SK-N-SH treated with all-trans-retinoic acid at 6 μM for 48 hours (cell line): ENCODE measurements at regions not wholly inside any gene's neighbourhood (a gene's known extent, or its start where the extent isn't known, plus 50 kb on each side); places are given as distances from the start of the nearest gene placed in this dataset.

ENCODE experiments used
- GLIS3 ChIP-seq: fragments of 250-450 bp; sonication (Bioruptor Pico); IDR thresholded peaks from 2 replicates; pipeline ENCODE4 v1.5.0; 2020; ENCODE audit warnings: mild to moderate bottlenecking, moderate library complexity
- ISL1 ChIP-seq: fragments of 250-450 bp; sonication (Bioruptor Pico); IDR thresholded peaks from 2 replicates; pipeline ENCODE4 v2.1.2; 2022; ENCODE audit warnings: mild to moderate bottlenecking, moderate library complexity
- ZFP30 ChIP-seq: fragments of 450-650 bp; formaldehyde crosslinking; IDR thresholded peaks from 2 replicates; pipeline ENCODE4 v1.5.0; 2022; ENCODE audit warnings: mild to moderate bottlenecking, moderate library complexity
- ZNF8 ChIP-seq: fragments of 450-650 bp; formaldehyde crosslinking; IDR thresholded peaks from 2 replicates; pipeline ENCODE4 v1.5.0; 2020; ENCODE audit warnings: mild to moderate bottlenecking, moderate library complexity
- TF ChIP-seq, protein P1 (sequence below): fragments of 250-450 bp; sonication (Bioruptor Pico); IDR thresholded peaks from 2 replicates; pipeline ENCODE4 v1.8.0; 2020; ENCODE audit warnings: mild to moderate bottlenecking, moderate library complexity, borderline replicate concordance
- TF ChIP-seq, protein P2 (sequence below): fragments of 250-450 bp; sonication (Bioruptor Pico); IDR thresholded peaks from 2 replicates; pipeline ENCODE4 v1.8.0; 2021; ENCODE audit warnings: low read depth, mild to moderate bottlenecking, moderate library complexity, borderline replicate concordance

DNA sequence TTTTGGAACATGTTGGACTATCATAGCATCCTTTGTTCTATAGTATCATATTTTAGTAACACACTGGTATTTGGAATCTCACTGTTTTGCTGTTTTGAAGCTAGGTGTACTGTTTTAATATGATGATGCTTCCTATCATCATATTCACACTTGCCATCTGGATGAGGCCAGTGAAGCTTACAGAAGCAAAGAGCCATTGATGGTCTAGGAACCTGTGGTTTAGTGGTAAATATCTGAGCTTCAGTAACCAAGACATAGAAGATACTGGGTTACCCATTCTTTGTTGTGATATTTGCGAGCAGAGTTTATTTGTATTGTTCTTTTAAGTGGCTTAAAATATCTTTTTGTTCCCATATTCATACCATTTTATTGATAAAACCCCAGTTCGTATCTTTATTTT is 304.1 kb downstream of the SATB1 start:
- TF ChIP-seq, protein P1, sequence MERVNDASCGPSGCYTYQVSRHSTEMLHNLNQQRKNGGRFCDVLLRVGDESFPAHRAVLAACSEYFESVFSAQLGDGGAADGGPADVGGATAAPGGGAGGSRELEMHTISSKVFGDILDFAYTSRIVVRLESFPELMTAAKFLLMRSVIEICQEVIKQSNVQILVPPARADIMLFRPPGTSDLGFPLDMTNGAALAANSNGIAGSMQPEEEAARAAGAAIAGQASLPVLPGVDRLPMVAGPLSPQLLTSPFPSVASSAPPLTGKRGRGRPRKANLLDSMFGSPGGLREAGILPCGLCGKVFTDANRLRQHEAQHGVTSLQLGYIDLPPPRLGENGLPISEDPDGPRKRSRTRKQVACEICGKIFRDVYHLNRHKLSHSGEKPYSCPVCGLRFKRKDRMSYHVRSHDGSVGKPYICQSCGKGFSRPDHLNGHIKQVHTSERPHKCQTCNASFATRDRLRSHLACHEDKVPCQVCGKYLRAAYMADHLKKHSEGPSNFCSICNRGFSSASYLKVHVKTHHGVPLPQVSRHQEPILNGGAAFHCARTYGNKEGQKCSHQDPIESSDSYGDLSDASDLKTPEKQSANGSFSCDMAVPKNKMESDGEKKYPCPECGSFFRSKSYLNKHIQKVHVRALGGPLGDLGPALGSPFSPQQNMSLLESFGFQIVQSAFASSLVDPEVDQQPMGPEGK (CRISPR knock-in tag) = no peak
- TF ChIP-seq, protein P2, sequence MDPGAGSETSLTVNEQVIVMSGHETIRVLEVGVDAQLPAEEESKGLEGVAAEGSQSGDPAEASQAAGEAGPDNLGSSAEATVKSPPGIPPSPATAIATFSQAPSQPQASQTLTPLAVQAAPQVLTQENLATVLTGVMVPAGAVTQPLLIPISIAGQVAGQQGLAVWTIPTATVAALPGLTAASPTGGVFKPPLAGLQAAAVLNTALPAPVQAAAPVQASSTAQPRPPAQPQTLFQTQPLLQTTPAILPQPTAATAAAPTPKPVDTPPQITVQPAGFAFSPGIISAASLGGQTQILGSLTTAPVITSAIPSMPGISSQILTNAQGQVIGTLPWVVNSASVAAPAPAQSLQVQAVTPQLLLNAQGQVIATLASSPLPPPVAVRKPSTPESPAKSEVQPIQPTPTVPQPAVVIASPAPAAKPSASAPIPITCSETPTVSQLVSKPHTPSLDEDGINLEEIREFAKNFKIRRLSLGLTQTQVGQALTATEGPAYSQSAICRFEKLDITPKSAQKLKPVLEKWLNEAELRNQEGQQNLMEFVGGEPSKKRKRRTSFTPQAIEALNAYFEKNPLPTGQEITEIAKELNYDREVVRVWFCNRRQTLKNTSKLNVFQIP = no peak
- TF ChIP-seq GLIS3 (no peak), ISL1 (CRISPR knock-in tag) (no peak), ZFP30 (CRISPR knock-in tag) (no peak), ZNF8 (no peak)
